Panc1 (cell line): ENCODE measurements at regions not wholly inside any gene's neighbourhood (a gene's known extent, or its start where the extent isn't known, plus 50 kb on each side); places are given as distances from the start of the nearest gene placed in this dataset.

ENCODE experiments used
- CTCF ChIP-seq: fragments of 450-650 bp; IDR thresholded peaks from 2 replicates; pipeline ENCODE4 v1.5.1; 2017; ENCODE audit warnings: mild to moderate bottlenecking
- POLR2AphosphoS5 ChIP-seq: IDR thresholded peaks from 2 replicates; pipeline ENCODE4 v1.6.1; 2012; ENCODE audit warnings: mild to moderate bottlenecking, low read depth, low read length, moderate library complexity
- SIN3A ChIP-seq: IDR thresholded peaks from 2 replicates; pipeline ENCODE4 v1.6.1; 2012; ENCODE audit warnings: low read depth, mild to moderate bottlenecking, low read length, moderate library complexity, borderline replicate concordance; ENCODE audit not compliant: insufficient read depth
- TCF7L2 ChIP-seq: IDR thresholded peaks from 2 replicates; pipeline ENCODE4 v1.6.1; 2011; ENCODE audit warnings: mild to moderate bottlenecking, low read depth, low read length, inconsistent platforms

- TF ChIP-seq CTCF (no peak), POLR2AphosphoS5 (no peak), TCF7L2 (no peak), SIN3A (no peak)
These were observed 248.1 kb upstream of the TAS2R1 start for GRCh38 chr5:9878206-9878605.
